ENCODE measurements at regions not wholly inside any gene's neighbourhood (a gene's known extent, or its start where the extent isn't known, plus 50 kb on each side); places are given as distances from the start of the nearest gene placed in this dataset.
A peak's percentile ranks its signal among the peaks of the same experiment; 100 is the strongest.

GRCh38 chrX:96403446-96403845 lies 281.2 kb upstream of the DIAPH2 start:
- H3K9me3 ChIP-seq (replicated peaks), result no peaks in the 10 kb centered on the region
- no peaks in the 10 kb centered on the region for H3K27me3 ChIP-seq (replicated peaks)
- no peak overlapping the region for H3K4me3 ChIP-seq
- peaks cover 5% of the 10 kb centered on the region for H3K4me1 ChIP-seq (replicated peaks)
- H3K36me3 ChIP-seq, result no peaks in the 10 kb centered on the region
- no peak for DNase-seq (ENCODE audit: low read depth in 1 of 2, low spot score in 2 of 2)
- H3K27ac ChIP-seq, result no peak overlapping the region

- no peaks in the 10 kb centered on the region for H3K36me3 ChIP-seq
- no peaks in the 10 kb centered on the region for H3K27me3 ChIP-seq (replicated peaks)
- H3K27ac ChIP-seq, result no peak overlapping the region
- H3K9me3 ChIP-seq (replicated peaks), result no peaks in the 10 kb centered on the region
- no peak for DNase-seq (ENCODE audit: low read depth in 1 of 2, low spot score in 2 of 2)
- no peak overlapping the region for H3K4me3 ChIP-seq
- H3K4me1 ChIP-seq (replicated peaks), result peaks cover 5% of the 10 kb centered on the region
Observed at GRCh38 chrX:96405842-96406241, 278.8 kb upstream of the DIAPH2 start.

- Histone ChIP-seq H3K4me3 (no peak overlapping the region), H3K36me3 (no peaks in the 10 kb centered on the region), H3K4me1 (replicated peaks) (peaks cover 5% of the 10 kb centered on the region), H3K27me3 (replicated peaks) (no peaks in the 10 kb centered on the region), H3K27ac (no peak overlapping the region), H3K9me3 (replicated peaks) (no peaks in the 10 kb centered on the region)
- peak in 1 of 2 experiments; percentile 12 for DNase-seq (ENCODE audit: low read depth in 1 of 2, low spot score in 2 of 2)
Observed at GRCh38 chrX:96407072-96407471, 277.6 kb upstream of the DIAPH2 start.

- Histone ChIP-seq H3K4me3 (no peak overlapping the region), H3K36me3 (no peaks in the 10 kb centered on the region), H3K27ac (no peak overlapping the region), H3K27me3 (replicated peaks) (no peaks in the 10 kb centered on the region), H3K4me1 (replicated peaks) (peaks cover 5% of the 10 kb centered on the region), H3K9me3 (replicated peaks) (no peaks in the 10 kb centered on the region)
- peak in 1 of 2 experiments; percentile 14 for DNase-seq (ENCODE audit: low read depth in 1 of 2, low spot score in 2 of 2)
Observed at GRCh38 chrX:96407501-96407900, 277.1 kb upstream of the DIAPH2 start.

GRCh38 chrX:96407981-96408380 lies 276.7 kb upstream of the DIAPH2 start:
- H3K36me3 ChIP-seq, result no peaks in the 10 kb centered on the region
- H3K27ac ChIP-seq, result no peak overlapping the region
- H3K4me3 ChIP-seq, result no peak overlapping the region
- H3K27me3 ChIP-seq (replicated peaks), result no peaks in the 10 kb centered on the region
- H3K4me1 ChIP-seq (replicated peaks), result peaks cover 5% of the 10 kb centered on the region
- no peaks in the 10 kb centered on the region for H3K9me3 ChIP-seq (replicated peaks)
- no peak for DNase-seq (ENCODE audit: low read depth in 1 of 2, low spot score in 2 of 2)

- Histone ChIP-seq H3K4me3 (no peak overlapping the region), H3K4me1 (replicated peaks) (peaks cover 5% of the 10 kb centered on the region), H3K9me3 (replicated peaks) (no peaks in the 10 kb centered on the region), H3K27me3 (replicated peaks) (no peaks in the 10 kb centered on the region), H3K36me3 (no peaks in the 10 kb centered on the region), H3K27ac (no peak overlapping the region)
- DNase-seq (ENCODE audit: low read depth in 1 of 2, low spot score in 2 of 2), result no peak
Observed at GRCh38 chrX:96410927-96411326, 273.7 kb upstream of the DIAPH2 start.

GRCh38 chrX:96417695-96418094 lies 266.9 kb upstream of the DIAPH2 start:
- no peak overlapping the region for H3K27ac ChIP-seq
- H3K9me3 ChIP-seq (replicated peaks), result no peaks in the 10 kb centered on the region
- DNase-seq (ENCODE audit: low read depth in 1 of 2, low spot score in 2 of 2), result no peak
- H3K4me3 ChIP-seq, result no peak overlapping the region
- H3K27me3 ChIP-seq (replicated peaks), result no peaks in the 10 kb centered on the region
- H3K4me1 ChIP-seq (replicated peaks), result no peaks in the 10 kb centered on the region
- H3K36me3 ChIP-seq, result no peaks in the 10 kb centered on the region

- Histone ChIP-seq H3K4me1 (replicated peaks) (no peaks in the 10 kb centered on the region), H3K4me3 (no peak overlapping the region), H3K27ac (no peak overlapping the region), H3K27me3 (replicated peaks) (no peaks in the 10 kb centered on the region), H3K36me3 (no peaks in the 10 kb centered on the region), H3K9me3 (replicated peaks) (no peaks in the 10 kb centered on the region)
- no peak for DNase-seq (ENCODE audit: low read depth in 1 of 2, low spot score in 2 of 2)
Observed at GRCh38 chrX:96424007-96424406, 260.6 kb upstream of the DIAPH2 start.

- Histone ChIP-seq H3K4me1 (replicated peaks) (no peaks in the 10 kb centered on the region), H3K27ac (no peak overlapping the region), H3K36me3 (no peaks in the 10 kb centered on the region), H3K4me3 (no peak overlapping the region), H3K27me3 (replicated peaks) (no peaks in the 10 kb centered on the region), H3K9me3 (replicated peaks) (no peaks in the 10 kb centered on the region)
- no peak for DNase-seq (ENCODE audit: low read depth in 1 of 2, low spot score in 2 of 2)
Observed at GRCh38 chrX:96425200-96425599, 259.4 kb upstream of the DIAPH2 start.

GRCh38 chrX:96430756-96431455 lies 253.7 kb upstream of the DIAPH2 start:
- Histone ChIP-seq H3K27me3 (replicated peaks) (no peaks in the 10 kb centered on the region), H3K4me1 (replicated peaks) (0 out of 2 replicates have a peak, but pooled peaks cover 6% of the 10 kb centered on the region), H3K9me3 (replicated peaks) (no peaks in the 10 kb centered on the region), H3K36me3 (no peaks in the 10 kb centered on the region), H3K27ac (no peak overlapping the region), H3K4me3 (no peak overlapping the region)
- DNase-seq (ENCODE audit: low read depth in 1 of 2, low spot score in 2 of 2), result no peak

- Histone ChIP-seq H3K27me3 (replicated peaks) (no peaks in the 10 kb centered on the region), H3K27ac (no peak overlapping the region), H3K4me3 (no peak overlapping the region), H3K4me1 (replicated peaks) (peaks cover 15% of the 10 kb centered on the region), H3K36me3 (no peaks in the 10 kb centered on the region), H3K9me3 (replicated peaks) (no peaks in the 10 kb centered on the region)
- DNase-seq (ENCODE audit: low read depth in 1 of 2, low spot score in 2 of 2), result no peak
Observed at GRCh38 chrX:96432647-96433046, 252.0 kb upstream of the DIAPH2 start.

- H3K4me1 ChIP-seq (replicated peaks), result peaks cover 15% of the 10 kb centered on the region
- no peaks in the 10 kb centered on the region for H3K27me3 ChIP-seq (replicated peaks)
- no peak overlapping the region for H3K4me3 ChIP-seq
- no peaks in the 10 kb centered on the region for H3K36me3 ChIP-seq
- no peak overlapping the region for H3K27ac ChIP-seq
- no peaks in the 10 kb centered on the region for H3K9me3 ChIP-seq (replicated peaks)
- no peak for DNase-seq (ENCODE audit: low read depth in 1 of 2, low spot score in 2 of 2)
Observed at GRCh38 chrX:96433409-96434077, 251.1 kb upstream of the DIAPH2 start.

- H3K4me1 ChIP-seq (replicated peaks), result peaks cover 15% of the 10 kb centered on the region
- H3K36me3 ChIP-seq, result no peaks in the 10 kb centered on the region
- no peaks in the 10 kb centered on the region for H3K27me3 ChIP-seq (replicated peaks)
- H3K27ac ChIP-seq, result peak overlapping the region; percentile 67
- no peak overlapping the region for H3K4me3 ChIP-seq
- DNase-seq (ENCODE audit: low read depth in 1 of 2, low spot score in 2 of 2), result peak in 1 of 2 experiments; percentile 4
- H3K9me3 ChIP-seq (replicated peaks), result no peaks in the 10 kb centered on the region
Observed at GRCh38 chrX:96435378-96436035, 249.1 kb upstream of the DIAPH2 start.

- no peaks in the 10 kb centered on the region for H3K9me3 ChIP-seq (replicated peaks)
- no peak overlapping the region for H3K4me3 ChIP-seq
- H3K4me1 ChIP-seq (replicated peaks), result peaks cover 15% of the 10 kb centered on the region
- no peaks in the 10 kb centered on the region for H3K27me3 ChIP-seq (replicated peaks)
- H3K36me3 ChIP-seq, result no peaks in the 10 kb centered on the region
- peak in 1 of 2 experiments; percentile 24 for DNase-seq (ENCODE audit: low read depth in 1 of 2, low spot score in 2 of 2)
- H3K27ac ChIP-seq, result peak overlapping the region; percentile 67
Observed at GRCh38 chrX:96436105-96436504, 248.5 kb upstream of the DIAPH2 start.
